ENCODE measurements at regions not wholly inside any gene's neighbourhood (a gene's known extent, or its start where the extent isn't known, plus 50 kb on each side); places are given as distances from the start of the nearest gene placed in this dataset.
A peak's percentile ranks its signal among the peaks of the same experiment; 100 is the strongest.
"Not testable (repeated sequence)": the region's sequence is repeated elsewhere in the genome, so short reads cannot be mapped to it uniquely, and the experiment has no call there.

DNA sequence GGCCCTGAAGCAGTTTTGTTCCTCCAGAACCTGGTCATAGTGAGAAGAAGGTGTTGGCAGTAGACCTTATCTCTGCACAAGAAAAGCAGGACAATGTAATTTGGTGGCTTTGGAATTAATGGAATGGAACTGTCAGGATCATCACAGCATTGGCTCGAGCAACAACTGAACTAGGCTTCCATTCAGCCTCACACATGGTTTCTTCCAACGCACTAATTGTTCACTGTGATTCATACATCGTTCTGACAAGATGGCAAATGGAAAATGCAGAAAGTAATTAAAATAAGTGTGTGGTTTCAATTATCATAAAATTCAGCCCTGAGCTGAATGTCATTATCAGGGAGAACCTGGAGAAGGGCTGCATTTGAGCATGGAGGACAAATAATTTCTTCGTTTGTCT is 80.6 kb downstream of the MFSD1 start:
- DNase-seq = no peak

DNA sequence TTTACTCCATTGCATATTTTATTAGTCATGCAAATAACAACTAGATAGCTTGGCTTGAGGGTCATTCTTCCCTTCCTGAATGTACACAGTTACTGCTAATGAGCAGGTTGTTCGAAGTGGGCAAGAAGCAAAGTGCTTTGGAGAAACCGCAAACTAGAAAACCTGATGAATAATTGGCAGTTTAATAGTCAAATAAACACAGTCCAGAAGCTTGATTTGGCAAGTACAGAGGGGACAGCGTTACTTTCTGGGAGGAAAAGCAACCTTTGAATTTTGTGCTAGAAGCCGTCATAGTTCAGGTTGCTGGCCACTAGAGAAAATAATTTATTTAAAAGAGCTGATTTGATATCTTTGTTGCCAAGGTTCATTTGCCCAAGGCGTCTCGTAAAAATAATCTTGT is 94.9 kb downstream of the MFSD1 start:
- DNase-seq = no peak

DNA sequence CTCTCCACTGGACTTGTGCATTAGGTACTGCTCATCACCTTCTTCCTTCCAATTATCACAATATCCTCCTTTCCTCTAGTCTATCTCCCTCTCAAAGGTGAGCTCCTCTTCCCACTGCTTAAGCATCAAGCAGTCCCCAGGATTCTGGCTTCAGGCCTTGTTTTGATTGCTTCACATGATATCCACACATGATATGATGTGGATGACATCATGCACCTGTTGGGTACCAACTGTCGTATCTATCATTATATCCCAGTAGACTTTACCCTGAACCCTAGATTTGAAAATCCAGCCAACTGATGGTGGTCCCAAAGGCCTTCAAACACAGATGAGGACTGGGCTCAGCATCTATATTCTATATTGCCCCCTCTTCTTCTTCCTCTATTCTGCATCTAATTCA is 104.9 kb downstream of the MFSD1 start:
- no peak for DNase-seq

DNA sequence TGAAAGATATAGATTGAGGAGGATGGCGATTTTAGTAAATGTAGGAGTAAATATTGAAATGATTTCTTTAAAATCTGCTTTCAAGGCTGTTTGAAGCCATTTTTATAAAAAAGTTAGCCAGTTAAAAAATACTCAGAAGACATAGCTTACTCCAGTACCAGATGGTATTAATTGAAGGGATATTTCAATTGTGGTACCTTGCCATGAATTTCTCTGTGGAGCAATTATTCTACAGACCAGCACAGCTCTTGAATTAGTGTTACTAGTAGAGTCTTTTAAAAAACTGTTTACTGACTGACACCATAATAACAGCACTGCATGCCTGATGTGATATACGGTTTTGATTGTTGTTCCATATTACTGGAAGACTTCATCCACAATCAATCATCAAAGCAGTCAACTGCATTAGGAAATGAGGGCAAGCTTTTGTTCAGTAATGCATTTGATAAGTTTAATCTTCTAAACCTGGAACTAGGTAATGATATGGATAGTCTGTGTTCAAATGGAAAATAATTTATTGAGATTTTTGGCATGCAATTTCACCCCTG is 106.4 kb downstream of the MFSD1 start:
- DNase-seq = no peak

DNA sequence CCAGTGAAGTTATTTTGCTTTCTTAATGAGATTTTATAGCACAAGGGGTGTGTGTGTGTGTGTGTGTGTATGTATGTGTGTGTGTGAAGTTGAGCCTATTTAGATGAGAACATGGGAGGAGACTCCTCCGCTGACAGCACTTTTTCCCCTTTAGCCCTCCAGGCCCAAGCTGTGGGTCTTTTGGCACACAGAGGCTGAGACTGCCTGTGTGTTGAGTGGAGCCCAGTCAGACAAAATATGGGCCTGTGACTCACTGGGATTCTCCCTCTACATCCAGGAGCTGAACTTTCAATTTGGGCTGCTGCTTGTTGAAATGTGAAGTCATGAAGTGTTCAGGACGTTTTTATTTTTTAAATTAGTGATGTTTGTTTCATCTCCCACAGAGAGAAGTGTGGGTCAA is 108.0 kb downstream of the MFSD1 start:
- DNase-seq = no peak

DNA sequence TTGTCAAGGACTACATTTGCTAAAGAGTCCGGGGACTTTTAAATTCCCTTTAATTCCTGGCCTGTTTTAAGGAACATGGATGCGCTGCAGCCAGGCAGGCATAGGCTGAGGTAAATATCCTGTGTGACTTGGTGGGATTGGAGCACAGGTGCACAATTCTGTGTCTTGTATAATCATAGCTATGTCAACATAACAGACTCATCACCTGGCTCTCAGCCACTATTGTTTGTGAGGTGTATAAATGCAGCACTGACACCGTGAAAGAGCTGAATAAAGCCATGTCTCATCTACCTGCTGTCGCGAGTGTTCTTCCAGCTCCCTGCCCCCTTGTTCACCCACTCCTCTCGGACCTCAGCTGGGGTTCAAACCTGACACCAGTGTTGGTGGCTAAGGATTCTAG is 109.7 kb downstream of the MFSD1 start:
- DNase-seq = peak; percentile 69

DNA sequence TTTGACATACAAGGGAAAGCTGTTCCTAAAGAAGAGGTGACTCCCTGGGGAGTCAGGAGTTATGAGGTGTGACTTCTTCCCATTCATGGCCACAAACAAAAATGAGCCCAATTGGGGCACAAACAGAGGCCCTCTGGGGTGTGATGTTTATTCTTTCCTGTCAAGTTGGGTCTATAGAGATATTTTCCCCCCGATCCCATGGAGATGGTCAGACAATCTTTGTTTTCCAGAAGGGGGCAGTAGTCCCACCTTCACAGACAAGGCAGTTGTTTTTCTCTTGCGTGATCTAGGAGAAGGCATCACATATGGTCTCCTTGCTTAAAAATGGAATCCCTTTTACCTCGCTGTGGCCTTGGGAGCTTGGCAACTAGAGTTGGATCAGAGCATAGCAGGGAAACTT is 110.3 kb downstream of the MFSD1 start:
- DNase-seq = no peak

DNA sequence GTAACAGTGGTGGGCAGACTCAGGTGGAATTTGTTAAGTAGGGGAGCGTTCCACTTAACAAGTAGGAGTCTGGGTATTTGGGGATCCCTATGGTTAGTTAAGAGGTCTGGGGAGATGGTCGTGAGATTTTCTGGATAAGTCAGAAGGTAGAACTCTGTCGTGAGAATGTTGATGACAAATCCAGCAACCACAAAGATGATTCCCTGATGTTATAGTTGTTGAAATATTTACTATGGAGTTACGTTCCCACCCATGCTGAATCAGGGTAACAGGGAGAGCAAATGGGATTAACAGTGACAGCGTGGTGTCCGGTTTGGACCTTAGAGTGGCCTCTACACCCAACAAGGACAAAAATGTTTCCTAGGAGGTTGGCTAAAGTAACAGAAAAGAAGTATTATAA is 110.8 kb downstream of the MFSD1 start:
- DNase-seq = no peak

DNA sequence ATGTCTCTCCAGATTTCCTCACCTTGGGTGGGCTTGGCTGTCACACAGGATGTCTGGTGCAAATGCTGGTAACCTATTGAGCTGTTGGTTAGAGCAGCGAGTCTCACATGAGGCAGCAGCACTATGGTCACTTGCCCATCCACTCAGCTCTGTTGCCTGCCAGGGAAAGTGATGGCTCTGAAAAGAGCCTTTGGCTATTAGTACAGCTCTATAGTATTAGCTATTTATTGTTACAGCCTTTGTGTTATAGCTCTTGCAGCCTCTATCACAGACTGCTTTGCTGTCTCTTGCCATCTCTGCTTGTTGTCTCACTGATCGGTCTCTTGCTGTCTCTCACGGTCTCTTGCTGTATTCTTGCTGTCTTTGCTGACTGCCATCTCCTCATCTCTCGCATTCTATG is 114.3 kb downstream of the MFSD1 start:
- no peak for DNase-seq

DNA sequence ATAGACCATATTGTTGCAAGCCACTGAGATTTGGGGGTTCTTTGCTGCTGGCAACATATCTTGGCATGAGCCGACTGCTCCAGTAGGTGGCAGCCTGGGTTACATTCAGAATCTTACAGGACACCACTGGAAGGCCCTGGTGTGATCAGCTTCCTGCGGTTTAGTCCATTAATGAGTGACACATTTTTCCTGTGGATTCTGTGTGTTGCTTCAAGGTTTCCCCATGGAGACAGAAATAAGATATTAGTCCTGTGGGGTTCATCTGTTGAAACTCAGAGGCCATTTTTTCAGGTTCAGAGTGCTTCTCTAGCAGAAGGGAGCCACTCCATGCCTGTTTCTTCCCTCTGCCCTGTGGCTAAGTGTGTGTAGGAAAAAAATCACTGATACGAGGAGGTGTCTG is 116.2 kb downstream of the MFSD1 start:
- no peak for DNase-seq

DNA sequence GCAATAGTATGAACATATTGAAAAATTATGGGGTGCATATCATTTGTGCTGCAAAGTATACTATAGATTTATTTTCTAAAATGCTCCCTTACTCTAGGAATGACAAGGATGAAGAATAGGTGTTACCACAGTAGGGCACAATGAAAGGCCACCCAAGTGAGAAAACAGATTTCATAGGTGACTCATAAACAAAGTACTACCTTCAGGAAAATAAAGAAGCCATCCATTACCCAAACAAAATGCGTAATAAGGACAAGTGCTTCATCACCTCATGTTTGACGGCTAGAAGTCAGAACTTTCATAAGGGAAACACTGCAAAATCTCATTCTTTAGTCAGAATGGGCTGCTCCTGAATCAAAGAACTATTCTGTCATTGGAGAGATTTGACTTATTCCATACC is 116.6 kb downstream of the MFSD1 start:
- no peak for DNase-seq

DNA sequence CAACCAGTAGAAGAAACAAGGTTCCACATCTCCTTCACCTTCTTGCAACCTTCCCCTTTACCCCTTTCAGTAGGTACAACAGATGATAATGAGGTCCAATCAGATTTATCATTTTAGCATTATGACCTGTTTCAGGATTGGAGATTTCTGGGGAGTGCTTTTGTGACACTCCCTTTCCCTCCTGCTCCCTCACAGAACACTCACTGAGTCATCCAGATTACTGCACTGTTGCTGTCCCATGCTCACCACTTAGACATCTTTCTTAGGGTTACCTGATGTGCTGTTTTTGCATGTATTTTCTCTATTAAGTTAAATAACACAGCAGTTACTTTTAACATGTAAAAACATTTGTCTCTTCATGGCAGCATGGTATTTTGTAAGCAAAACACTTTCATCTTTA is 118.5 kb downstream of the MFSD1 start:
- DNase-seq = no peak

DNA sequence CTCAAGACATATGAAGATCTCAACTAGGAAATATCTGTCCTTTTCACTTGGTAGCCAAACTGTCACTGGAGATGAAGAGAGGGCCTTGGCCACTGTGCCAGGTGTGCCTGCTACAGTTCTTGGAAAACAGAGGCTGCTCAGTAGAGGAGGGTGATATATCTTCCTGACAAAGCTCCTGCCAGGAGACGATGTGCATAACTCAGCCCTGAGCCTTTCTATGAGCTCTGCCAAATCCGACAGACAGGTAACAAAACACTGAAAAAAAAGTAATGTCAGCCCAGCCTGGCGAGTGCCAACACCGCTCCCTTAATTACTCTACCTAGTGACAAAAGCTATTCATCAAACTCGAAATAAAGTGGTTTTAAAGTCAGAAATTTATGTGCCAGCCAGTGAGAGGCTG is 123.2 kb downstream of the MFSD1 start:
- DNase-seq = no peak

DNA sequence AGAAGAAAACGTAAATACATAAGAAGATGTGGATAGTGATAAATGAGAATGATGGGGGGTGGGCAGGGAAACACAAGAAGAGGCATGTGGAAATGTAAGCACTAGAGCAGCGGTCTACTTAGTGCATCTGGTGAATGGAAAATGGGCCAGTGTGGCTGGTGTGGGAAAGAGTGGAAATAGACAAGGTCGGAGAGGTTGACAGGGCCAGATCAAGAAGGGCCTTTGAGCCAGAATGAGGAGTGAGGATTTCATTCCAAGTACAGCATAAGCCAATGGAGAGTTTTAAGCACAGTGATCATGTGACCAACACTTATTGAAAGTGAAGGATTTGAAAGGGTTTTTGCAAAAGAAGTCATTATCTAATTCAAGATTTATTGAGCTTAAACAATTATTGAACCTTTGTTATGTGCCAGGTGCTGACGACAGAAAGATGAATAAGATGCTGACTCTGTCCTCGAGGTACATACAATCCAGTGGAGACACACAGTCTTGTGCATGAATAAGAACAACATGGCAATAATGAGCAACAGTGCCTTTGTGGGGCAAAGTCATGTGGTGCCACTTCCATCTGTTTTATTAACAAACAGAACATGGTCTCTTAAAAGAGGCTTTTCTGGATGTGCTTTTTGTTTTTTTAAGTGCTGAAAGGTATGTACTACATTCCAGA is 124.1 kb downstream of the MFSD1 start:
- DNase-seq = no peak

DNA sequence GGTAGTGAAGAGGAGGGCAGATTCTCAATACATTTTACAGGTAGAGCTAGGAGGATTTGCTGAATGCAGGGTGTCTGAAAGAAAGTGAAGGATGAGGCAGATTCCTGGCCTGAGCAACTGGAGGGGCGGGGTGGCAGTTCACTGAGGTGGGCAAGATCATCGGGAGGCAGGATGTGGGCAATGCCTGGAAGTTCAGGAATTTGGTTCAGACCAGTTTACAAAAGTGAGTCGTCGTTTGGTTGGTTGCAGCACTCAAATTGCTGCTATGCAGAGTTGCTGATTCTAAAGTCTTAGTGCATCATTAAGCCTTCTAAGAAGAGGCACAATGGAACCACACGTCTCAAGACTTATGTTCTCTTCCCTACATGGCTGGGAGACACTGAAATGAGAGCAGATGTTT is 134.0 kb downstream of the MFSD1 start:
- no peak for DNase-seq

DNA sequence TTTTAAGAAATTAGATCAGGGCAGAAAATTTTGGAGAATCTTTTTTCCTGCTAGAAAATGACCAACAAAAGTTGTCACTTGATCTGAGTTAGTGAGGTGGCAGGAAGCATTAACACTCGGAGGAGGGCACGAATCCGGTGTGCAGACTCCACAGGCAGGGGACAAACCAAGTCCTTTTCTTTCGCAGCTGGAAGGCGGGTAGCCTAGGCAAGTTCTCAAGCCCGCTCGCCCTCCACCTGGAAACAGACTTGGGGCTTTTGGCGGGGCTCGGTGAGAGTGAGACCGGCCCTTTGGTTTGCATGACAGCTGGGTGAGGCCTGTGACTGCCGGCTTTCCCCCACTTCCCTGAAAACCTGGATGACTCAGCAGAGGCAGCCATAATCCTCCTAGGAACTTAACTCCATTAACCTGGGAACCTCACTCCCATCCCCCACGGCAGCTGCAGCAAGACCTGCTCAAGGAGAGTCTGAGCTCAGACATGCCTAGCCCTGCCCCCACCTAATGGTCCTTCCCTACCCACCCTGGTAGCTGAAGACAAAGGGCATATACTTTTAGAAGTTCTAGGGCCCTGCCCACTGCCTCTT is 134.8 kb downstream of the MFSD1 start:
- DNase-seq = no peak

DNA sequence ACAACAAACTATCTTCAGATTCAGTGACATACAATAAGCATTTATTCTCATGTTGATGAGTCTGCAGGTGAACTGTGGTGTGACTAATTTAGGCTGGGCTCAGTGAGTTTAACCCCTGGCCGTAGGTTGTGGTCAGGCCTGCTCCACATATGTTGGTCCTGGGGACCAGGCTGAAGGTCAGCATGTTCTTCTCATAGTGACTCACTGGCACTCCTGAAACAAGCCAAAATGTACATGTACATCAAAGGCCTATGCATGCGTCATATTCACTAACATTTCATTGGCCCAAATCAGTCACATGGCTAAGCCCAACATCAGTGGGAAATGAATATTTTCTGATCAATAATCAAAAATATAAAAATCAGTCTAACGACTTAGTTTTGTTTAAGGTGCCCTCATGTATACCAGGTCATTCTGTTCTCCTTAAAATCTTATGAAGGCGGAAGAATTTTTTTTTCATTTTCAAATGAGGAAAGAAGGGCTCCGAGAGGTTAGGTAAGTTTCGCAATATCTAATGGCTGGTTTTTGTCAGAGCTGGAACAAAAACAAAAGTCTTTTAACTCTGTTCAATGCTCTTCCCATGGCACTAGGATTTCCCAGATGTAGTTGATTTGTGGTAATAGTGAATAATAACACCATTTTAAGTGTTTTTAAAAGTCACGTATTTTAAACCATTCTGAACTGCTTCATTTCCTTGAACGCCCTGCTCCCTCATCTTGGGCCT is 148.5 kb downstream of the MFSD1 start:
- no peak for DNase-seq

DNA sequence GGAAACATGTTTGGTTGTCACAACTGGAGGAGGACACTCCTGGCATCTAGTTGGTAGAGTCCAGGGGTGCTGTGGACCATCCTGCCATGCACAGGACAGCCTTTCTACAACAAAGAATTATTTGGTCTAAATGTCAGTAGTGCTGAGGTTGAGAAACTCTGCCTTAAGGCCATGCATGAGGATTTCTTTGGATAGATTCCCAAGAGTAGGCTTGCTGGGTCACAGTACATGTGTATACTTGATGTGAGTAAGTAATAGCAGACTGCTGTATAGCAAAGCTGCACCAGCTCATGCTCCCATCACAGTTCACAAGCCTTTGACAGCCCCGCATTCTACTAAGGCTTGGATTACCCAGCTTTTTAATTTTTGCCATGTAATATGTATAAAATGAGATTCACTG is 151.3 kb downstream of the MFSD1 start:
- DNase-seq = no peak

DNA sequence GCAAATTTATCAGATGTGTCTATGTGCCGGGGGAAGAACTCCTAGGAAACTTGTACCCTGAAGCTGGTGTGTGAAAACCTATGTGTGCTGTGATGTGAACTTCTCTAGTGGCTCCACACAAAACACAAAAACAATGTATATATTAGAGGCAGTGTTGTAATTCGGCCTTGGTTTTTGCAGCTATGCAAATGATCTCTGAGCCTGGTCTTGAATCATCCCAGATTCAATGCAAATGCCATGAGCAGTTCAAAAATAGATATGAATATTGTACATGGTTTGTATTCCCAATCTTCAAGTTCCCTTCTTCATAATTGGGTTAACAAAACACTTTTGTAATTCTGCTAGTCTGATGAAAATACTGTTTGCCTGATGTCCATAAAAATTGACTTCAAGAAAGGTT is 152.6 kb downstream of the MFSD1 start:
- DNase-seq = no peak

DNA sequence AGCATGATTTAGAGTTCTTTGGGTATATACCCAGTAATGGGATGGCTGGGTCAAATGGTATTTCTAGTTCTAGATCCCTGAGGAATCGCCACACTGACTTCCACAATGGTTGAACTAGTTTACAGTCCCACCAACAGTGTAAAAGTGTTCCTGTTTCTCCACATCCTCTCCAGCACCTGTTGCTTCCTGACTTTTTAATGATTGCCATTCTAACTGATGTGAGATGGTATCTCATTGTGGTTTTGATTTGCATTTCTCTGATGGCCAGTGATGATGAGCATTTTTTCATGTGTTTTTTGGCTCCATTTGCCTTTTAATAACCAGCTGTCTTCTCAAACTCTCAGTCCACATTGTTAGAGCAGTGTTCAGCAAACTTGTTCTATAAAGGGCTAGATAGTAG is 155.9 kb downstream of the MFSD1 start:
- not testable (repeated sequence) for DNase-seq

DNA sequence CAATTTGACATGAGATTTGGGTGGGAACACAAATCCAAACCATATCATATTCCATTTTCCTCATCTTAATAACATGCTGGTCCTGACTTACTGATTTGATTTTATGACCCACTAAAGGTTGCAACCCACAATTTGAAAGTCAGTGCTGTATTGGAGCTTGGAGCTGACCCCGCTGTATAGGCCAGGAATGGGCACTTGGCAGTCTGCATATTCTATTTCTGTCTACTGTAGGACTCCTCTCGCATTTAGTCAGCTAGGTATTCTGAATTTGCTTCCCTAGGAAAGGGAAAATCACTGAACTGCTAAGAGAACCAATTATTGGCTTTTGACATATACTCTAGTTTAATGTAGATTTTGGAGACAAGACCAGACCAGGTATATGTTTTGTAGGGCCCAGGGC is 157.0 kb downstream of the MFSD1 start:
- no peak for DNase-seq

DNA sequence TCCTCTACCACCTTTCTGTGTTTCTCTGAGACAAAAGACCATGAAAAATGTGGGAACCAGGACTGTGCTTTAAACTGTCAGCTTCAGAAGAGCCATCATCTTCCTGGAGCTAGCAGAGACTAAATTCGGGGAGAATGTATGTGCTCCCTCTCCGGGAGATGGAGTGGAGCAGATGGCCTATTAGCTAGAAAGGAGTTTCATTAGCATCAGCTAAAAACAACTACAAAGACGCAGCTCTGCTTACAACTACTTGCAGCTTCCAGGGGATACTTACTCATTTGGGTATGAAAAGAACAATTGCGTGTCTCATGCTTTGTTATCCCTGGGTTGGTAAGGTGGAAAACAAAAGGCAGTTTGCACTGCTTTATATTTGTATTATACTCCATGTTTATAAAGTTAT is 159.6 kb downstream of the MFSD1 start:
- DNase-seq = no peak

DNA sequence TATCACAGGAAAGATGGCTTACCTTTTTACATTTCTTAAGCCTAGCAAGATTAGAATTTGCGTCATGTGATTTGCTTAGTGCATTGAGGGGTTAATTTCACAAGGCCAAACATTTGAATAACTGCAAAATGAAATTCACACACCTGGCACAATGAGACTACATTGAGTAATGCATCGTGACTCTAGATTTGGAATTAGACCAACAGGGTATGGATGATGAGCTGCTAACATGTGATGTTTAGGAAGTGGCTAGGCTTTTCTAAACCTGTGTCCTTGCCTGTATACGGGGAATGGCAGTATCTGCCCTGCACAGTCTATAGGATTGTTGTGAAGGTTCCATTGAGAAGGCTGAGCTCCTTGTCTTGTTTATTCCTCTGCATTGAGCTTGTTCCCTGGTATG is 160.1 kb downstream of the MFSD1 start:
- DNase-seq = no peak

DNA sequence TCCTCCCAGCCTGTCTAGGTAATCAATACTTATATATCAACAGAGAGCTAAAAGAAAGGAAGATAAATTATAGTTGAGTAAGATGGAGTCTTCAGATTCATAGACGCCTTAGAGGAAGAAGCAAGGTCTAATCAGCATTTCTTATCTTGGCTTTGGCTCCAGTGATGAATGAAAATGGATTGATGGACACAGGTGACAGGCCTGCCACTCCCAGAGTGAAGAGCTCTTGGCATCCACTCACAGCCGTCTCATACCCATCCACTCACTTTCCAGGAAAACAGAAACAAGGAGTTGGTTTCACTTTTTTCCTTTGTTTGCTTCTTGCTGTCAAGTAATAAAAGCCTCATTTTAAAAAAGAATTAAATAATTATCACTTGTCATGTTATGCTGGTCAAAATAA is 168.2 kb downstream of the MFSD1 start:
- no peak for DNase-seq
